GM18907 (cell line): ENCODE measurements at regions not wholly inside any gene's neighbourhood (a gene's known extent, or its start where the extent isn't known, plus 50 kb on each side); places are given as distances from the start of the nearest gene placed in this dataset.

Source experiments
- ATAC-seq: cut with Tn5 transposase; IDR thresholded peaks from one replicate; pipeline ENCODE4 v1.9.1; 2021; ENCODE audit warnings: mild to moderate bottlenecking, moderate library complexity; ENCODE audit not compliant: unreplicated experiment

DNA sequence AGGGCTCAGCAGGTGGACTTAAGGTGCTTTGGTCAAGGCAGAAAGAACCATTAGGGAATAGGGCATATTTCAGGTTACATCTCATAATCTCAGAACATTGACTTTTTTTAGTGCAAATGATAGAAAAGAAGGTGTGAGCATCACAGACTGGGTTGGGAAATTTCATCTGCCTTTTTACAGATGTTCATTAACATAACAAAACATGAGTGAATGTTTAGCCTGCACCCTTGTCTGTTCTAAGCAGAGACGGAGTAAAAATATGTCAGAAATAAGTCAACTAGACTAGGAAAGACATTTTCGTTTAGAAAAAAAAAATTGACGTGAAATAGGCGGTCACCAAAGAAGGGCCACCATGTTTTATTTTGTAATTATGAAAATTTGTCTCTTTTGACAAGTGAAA lies 127.5 kb upstream of the CDH13 start:
- ATAC-seq: no peak

- no peak for ATAC-seq
Measured at GRCh38 chr16:82497139-82497538, 129.6 kb upstream of the CDH13 start.

DNA sequence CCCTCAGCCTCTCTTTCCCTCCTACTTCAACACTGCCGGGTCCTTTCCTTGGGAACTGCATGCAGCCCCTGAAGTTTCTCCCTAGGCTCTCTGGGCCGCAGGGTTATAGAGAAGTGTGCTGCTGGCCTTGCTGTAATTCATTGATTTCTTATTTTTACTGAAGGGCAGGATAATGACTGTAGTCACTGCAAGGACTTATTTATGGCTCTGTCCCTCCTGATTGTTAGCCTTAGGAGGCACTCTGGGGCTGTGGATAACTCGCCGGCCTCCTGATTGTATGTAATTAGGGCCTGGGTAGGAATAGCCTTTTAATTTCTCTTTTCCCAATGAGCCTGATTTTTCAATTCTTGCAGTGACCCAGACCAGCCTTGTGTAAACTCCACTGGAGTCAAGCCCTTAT lies 138.3 kb upstream of the CDH13 start:
- no peak for ATAC-seq

DNA sequence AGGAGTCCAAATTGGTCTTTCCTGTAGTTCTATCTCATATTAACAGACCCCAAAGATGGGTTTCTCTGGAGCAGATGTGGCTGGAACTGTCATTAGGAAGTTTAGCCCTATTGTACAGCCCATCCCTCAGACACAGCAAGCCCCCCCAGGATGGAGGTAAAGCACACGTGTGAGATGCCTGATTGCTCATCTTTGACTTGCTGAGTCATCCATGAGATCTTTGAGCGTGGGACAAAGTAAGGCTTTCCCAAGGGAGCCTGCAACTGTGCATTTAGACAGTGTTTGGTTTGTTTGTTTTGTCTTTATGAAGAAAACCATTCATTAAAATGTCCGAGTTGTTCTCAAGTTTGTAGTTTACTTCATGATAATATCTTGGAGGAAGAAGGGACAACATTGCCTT lies 145.3 kb upstream of the CDH13 start:
- ATAC-seq: no peak

DNA sequence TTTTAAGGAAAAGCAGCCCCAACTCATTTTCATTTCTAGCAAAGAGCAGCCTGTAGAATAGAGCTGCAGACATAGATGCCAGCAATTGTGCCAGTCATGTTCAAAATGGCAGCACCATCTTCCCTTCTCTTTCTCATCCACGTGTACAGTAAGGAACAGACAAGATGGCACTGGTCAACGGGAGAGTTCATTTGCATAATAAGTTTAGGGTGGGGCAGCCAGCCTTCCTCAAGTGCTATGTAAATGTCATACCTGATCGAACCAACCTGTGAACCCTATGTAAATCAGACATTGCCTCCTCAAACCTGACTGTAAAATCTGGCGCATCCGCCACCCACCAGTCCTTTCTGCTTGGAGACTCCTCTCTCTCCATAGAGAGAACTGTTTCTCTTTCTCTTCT lies 150.0 kb upstream of the CDH13 start:
- no peak for ATAC-seq

DNA sequence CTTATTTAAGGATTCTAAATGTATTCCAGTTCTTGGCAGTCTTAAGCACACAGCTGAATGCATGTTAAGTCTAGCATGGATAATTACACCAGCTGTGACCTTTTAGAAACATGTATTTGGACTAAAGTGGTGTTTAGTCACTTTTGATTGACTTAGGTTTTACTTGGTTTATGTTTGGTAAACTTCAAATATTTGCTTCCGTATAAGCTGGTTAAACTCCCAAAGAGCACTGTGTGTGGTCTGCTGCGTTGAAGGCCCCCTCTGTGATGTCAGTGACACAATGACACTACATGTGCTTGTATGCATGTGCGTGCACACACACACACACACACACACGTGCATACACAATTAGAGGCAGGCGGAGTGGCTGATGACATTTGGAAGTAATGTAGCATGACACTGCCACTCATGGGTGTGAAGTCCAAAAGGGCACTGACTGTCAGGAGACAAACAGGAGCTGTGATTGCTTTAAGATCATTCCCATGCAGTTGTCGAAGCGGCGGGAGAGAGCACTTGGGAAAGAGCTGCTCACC lies 156.1 kb upstream of the CDH13 start:
- no peak for ATAC-seq

DNA sequence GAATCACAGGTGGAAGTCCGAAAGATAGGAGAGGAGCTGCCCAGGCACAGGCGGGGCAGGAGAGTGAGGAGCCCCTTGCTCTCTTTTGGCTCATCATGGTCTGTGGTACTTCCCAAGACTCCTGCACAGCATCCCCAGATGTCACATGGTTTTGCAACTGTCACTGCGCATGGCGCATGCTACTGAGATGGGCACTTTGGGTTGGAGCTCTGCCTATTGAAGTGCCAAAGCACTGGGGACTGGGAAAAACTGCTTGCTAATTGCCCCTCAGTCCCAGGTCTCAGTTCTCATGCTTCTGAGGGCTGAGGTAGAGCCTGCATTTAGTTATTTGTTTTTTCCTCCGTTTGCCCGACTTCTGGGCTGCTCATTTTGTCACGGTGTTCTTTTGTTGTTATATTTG lies 156.8 kb upstream of the CDH13 start:
- no peak for ATAC-seq

GRCh38 chr16:82464187-82464586 lies 162.6 kb upstream of the CDH13 start:
- ATAC-seq: no peak

DNA sequence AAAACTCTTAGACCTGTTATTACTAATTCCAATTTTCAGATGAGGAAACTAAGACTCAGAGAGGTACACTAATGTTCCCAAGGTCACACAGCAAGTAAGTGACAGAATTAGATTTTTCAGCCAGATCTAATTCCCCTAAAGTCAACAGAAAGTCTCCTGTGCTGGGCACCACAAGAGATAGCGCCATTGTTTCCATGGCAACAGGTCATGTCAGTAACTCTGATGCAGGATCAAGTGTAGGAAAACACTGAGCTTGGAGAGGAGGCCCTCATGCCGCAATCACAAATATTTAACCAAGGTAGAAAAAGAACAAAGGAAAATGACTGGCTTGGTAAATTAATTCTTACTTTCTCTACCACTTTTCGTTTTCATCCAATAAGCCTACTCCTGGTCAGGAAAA lies 166.0 kb upstream of the CDH13 start:
- ATAC-seq: no peak

DNA sequence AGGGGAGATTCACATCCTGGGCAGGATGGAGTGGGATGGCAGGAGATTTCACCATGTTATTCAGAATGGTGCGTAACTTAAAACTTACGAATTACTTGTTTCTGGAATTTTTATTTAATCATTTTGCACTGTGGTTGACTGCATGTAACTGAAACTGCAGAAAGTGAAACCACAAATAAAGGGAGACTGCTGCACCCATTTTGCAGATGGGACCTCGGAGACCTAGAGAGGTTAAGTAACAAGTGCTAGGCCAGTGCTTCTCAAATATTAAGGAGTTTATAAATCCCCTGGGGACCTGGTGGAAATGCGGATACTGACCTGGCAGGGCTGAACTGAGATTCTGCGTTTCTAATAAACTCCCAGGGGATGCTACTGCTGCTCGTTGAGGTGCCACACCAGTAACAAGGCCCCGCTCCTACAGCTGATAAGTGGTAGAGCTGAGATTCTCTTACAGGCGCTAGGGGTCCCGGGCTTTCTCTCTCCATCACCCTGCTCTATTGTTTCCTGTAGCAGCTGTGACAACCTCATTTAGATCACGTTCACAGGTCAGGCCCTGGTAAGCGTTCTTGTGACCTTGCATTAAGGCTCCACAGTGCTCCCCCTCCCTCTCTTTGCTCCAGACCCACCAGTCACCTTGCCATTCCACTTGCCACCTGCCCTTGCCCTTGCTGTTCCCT lies 167.1 kb upstream of the CDH13 start:
- ATAC-seq: no peak

GRCh38 chr16:82456683-82457082 lies 170.1 kb upstream of the CDH13 start:
- peak; percentile 81 for ATAC-seq

- ATAC-seq: no peak
Measured at GRCh38 chr16:82454566-82454965, 172.2 kb upstream of the CDH13 start.

GRCh38 chr16:82454152-82454551 lies 172.6 kb upstream of the CDH13 start:
- ATAC-seq: no peak

DNA sequence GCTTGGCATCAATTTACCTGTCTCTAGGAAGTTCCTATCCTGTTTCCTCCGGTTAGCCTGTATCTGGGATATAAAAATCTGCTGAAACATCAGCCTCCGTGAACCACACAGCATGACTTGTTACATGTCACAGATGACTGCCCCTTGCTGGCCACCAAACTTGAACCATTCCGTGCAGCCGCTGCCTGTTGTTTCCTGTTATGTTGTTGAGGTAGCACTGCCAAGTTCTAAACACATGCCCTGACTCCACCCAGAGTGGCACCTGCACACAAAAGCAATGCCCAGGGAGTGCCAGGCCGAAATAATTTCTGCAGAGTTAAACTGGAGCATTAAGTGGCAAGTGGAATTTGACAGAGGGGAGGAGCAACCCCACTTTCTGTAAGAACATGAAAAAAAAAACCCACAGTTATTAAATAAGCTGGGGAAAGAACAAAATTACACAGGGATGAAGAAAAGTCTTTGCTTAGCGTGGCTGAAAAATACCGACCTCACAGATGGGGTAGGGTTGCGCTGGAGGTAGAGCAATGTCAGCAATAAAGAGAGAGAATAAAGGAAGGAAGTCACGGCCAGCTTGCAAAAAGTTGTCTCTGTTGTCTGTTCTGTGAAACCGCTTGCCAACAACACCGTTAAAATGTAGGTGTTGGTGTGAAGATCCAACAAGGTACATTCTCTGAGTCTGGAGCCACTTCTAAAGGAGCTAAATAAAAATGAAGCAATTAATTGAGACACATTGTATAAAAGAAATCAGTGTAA lies 174.6 kb upstream of the CDH13 start:
- no peak for ATAC-seq

DNA sequence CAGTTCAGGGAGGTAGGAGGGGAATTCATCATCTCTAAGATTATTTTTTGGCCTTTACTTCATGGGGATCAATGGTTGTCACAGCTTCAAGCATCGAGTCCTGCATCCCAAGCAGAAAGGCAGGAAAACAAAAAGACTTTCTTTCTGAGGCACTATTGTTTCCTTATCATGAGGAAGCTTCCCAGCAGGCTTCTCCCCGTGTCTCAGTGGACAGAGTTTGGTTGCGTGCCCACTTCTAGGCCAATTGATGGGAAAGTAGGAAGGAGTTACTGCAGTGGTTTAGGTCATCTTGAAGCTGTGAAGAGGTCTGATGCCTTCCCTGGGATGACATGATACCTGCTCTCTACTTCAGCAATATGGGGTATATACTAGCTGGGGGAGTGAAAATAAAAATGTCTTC lies 175.3 kb upstream of the CDH13 start:
- ATAC-seq: no peak

GRCh38 chr16:82440336-82440735 lies 186.4 kb upstream of the CDH13 start:
- ATAC-seq: no peak

- no peak for ATAC-seq
Measured at GRCh38 chr16:82439678-82440293, 187.0 kb upstream of the CDH13 start.

DNA sequence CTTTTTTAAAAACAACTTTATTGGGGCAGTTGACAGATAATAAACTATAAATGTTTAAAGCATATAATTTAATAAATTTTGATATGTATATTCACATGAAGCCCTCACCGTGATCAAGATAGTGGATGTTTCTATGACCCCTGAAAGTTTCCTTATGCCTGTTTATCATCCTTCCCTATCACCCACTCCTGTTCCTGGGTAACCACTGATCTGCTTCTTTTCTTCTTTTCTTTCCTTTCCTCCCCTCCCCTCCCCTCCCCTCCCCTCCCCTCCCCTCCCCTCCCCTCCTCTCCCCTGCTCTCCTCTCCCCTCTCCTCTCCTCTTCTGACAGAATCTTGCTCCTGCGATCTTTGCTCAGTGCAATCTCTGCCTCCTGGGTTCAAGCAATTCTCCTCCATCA lies 193.7 kb upstream of the CDH13 start:
- no peak for ATAC-seq

DNA sequence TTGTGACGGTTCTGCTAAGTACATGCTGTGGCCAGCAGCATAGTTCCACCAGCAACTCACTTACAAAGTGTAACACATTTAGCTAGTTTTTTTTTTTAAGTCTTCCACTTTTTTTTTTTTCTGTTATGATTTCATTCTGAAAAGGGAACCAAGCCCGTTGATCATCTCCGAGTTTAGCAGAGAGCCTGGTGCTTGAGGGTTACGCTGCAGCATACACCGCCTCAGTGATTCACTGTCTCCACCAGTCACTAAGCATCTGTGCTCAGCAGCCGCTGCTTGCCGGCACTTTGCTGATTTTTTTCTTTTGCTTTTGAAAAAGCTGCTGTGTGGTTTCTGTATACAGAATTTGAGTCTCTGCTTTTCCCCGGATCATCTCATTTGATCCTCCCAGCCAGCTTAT lies 194.5 kb upstream of the CDH13 start:
- ATAC-seq: no peak

DNA sequence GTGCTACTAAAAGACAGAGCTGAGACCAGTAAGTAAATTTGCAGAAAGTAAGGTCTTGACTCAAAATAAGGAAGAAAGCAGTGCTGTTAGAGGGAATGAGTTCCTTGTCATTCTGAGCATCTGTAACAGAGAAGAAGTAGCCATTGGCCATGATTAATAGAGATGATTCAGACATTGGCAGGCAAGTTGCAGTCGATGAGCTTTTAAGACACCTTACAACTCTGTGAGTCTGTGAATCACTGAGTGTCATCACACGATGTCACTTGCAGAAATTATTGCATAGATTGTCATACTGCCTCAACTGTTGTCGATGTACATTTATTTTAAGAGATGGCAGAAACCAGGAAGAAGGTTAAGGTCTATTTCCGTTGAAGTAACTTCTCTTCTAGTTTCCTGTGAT lies 201.1 kb upstream of the CDH13 start:
- no peak for ATAC-seq

- ATAC-seq: no peak
Measured at GRCh38 chr16:82421851-82422250, 204.9 kb upstream of the CDH13 start.

- ATAC-seq: no peak
Measured at GRCh38 chr16:82419332-82419731, 207.4 kb upstream of the CDH13 start.
